ENCODE measurements at regions not wholly inside any gene's neighbourhood (a gene's known extent, or its start where the extent isn't known, plus 50 kb on each side); places are given as distances from the start of the nearest gene placed in this dataset.

DNA sequence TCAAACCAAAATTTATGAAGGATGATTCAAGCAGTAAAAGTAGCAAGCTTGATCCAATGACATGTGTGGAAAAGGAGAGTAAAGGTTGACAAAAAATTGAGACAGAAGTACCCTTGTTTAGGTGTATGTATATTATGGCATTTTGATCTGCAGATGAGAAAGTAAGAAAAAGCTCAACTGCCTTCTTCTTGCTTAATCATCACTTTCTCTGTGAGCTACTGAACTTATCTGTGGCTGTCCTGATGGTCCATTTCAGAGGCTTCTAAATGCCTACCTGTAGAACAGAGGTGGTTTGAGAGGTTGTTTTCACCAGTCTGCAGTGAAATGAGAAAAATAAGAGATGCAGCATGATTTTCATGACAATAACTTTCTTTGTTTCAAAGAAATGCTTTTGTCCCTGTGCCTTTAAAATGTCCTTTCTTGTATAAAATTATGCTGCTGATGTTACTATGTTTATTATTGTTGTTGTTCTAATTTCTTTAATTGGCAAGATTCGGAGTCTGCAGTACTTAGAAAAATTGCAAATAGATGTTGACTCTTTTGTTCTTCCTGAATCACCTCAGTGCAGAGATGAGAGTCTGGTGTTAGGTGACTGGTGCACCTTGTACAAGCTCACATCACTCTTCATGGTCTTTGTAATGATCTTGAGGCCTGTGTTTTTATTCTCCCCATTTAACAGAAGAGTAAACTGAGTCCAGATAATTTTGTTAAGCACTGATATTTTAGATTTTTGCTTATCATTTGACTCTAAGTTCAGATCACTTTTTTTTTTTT, 821.9 kb downstream of the VRK1 start:
- Histone ChIP-seq H3K9me2 (replicated peaks; ENCODE audit: insufficient read depth) (no peaks in the 10 kb centered on the region), H3K4me3 (no peak overlapping the region), H3K4me2 (no peak overlapping the region), H3K36me3 (replicated peaks; ENCODE audit: insufficient read depth, low read depth) (no peaks in the 10 kb centered on the region), H2AFZ (no peak overlapping the region), H3K27ac (no peak overlapping the region), H4K20me1 (ENCODE audit: insufficient read depth, poor library complexity, severe bottlenecking) (no peaks in the 10 kb centered on the region), H3K79me2 (no peaks in the 10 kb centered on the region), H3K9me3 (ENCODE audit: low read depth) (no peaks in the 10 kb centered on the region), H3K4me1 (ENCODE audit: insufficient read depth) (no peaks in the 10 kb centered on the region), H3K27me3 (no peaks in the 10 kb centered on the region)
- WGBS (ENCODE audit: low lambda C conversion rate, missing lambda C conversion rate) = 88% methylated on average over 1 of the region's 1 CpG
- TF ChIP-seq, protein P1, sequence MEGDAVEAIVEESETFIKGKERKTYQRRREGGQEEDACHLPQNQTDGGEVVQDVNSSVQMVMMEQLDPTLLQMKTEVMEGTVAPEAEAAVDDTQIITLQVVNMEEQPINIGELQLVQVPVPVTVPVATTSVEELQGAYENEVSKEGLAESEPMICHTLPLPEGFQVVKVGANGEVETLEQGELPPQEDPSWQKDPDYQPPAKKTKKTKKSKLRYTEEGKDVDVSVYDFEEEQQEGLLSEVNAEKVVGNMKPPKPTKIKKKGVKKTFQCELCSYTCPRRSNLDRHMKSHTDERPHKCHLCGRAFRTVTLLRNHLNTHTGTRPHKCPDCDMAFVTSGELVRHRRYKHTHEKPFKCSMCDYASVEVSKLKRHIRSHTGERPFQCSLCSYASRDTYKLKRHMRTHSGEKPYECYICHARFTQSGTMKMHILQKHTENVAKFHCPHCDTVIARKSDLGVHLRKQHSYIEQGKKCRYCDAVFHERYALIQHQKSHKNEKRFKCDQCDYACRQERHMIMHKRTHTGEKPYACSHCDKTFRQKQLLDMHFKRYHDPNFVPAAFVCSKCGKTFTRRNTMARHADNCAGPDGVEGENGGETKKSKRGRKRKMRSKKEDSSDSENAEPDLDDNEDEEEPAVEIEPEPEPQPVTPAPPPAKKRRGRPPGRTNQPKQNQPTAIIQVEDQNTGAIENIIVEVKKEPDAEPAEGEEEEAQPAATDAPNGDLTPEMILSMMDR (IDR thresholded peaks at IDR 0.05; ENCODE audit: poor library complexity) = no peak
- TF ChIP-seq EZH2phosphoT487 (IDR thresholded peaks at IDR 0.05; ENCODE audit: low read depth, severe bottlenecking, unreplicated experiment) (no peak), EZH2 (IDR thresholded peaks at IDR 0.05; ENCODE audit: borderline replicate concordance) (no peak)
- no peak for DNase-seq (ENCODE audit: low spot score)

DNA sequence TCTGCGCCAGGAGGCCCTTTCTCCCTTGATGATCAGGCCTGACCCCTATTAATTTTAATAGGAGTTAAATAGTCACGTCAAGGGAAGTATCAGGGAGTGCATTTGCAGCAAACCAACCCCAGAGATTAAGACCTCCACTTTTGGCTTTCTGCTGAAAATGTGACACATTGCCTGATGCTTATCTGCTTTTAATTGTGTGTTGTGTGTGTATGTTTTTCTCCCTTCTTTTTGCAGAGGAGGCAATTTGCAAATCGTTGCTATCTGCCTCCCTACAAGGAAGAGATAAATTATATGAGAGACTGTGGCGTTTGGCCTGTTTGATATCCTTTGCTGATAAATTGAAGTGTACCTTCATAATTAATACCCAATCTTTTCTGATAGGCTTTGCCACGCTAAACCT, 822.9 kb downstream of the VRK1 start:
- Histone ChIP-seq H4K20me1 (ENCODE audit: insufficient read depth, poor library complexity, severe bottlenecking) (no peaks in the 10 kb centered on the region), H3K4me2 (no peak overlapping the region), H2AFZ (no peak overlapping the region), H3K27ac (no peak overlapping the region), H3K9me3 (ENCODE audit: low read depth) (no peaks in the 10 kb centered on the region), H3K4me3 (no peak overlapping the region), H3K36me3 (replicated peaks; ENCODE audit: insufficient read depth, low read depth) (no peaks in the 10 kb centered on the region), H3K4me1 (ENCODE audit: insufficient read depth) (no peaks in the 10 kb centered on the region), H3K9me2 (replicated peaks; ENCODE audit: insufficient read depth) (no peaks in the 10 kb centered on the region), H3K27me3 (no peaks in the 10 kb centered on the region), H3K79me2 (no peaks in the 10 kb centered on the region)
- TF ChIP-seq EZH2phosphoT487 (IDR thresholded peaks at IDR 0.05; ENCODE audit: low read depth, severe bottlenecking, unreplicated experiment) (no peak), EZH2 (IDR thresholded peaks at IDR 0.05; ENCODE audit: borderline replicate concordance) (no peak)
- TF ChIP-seq, protein P1 (IDR thresholded peaks at IDR 0.05; ENCODE audit: poor library complexity) = no peak
- WGBS (ENCODE audit: low lambda C conversion rate, missing lambda C conversion rate) = 47% methylated on average over 5 of the region's 5 CpGs
- DNase-seq (ENCODE audit: low spot score) = no peak

DNA sequence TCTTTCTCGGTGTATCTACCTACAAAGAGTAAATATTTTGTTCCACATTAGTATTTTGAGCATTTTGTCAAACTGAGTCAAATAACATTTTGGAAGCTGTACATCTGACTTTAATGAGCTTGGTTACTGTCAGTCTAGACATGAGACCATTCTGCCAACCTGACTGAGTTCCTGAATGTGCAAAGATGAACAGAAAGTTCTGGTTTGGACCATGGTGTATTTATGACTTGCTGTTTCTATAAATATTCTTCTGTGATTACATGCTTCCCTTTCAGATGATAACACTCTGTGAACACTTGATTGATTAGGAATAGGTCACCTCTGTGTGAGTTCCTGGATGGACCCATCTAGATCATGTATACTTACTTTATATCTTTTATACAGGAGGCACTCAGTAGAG, 827.8 kb downstream of the VRK1 start:
- Histone ChIP-seq H3K4me2 (no peak overlapping the region), H3K27me3 (no peaks in the 10 kb centered on the region), H3K4me1 (ENCODE audit: insufficient read depth) (no peaks in the 10 kb centered on the region), H3K27ac (no peak overlapping the region), H4K20me1 (ENCODE audit: insufficient read depth, poor library complexity, severe bottlenecking) (no peaks in the 10 kb centered on the region), H3K9me3 (ENCODE audit: low read depth) (no peaks in the 10 kb centered on the region), H3K36me3 (replicated peaks; ENCODE audit: insufficient read depth, low read depth) (no peaks in the 10 kb centered on the region), H3K9me2 (replicated peaks; ENCODE audit: insufficient read depth) (no peaks in the 10 kb centered on the region), H3K79me2 (no peaks in the 10 kb centered on the region), H2AFZ (no peak overlapping the region), H3K4me3 (no peak overlapping the region)
- no peak for TF ChIP-seq EZH2phosphoT487 (IDR thresholded peaks at IDR 0.05; ENCODE audit: low read depth, severe bottlenecking, unreplicated experiment)
- TF ChIP-seq, protein P1 (IDR thresholded peaks at IDR 0.05; ENCODE audit: poor library complexity) = no peak
- TF ChIP-seq EZH2 (IDR thresholded peaks at IDR 0.05; ENCODE audit: borderline replicate concordance) = no peak
- no peak for DNase-seq (ENCODE audit: low spot score)
- WGBS (ENCODE audit: low lambda C conversion rate, missing lambda C conversion rate) = 90% methylated on average over 1 of the region's 1 CpG
